ENCODE measurements at regions not wholly inside any gene's neighbourhood (a gene's known extent, or its start where the extent isn't known, plus 50 kb on each side); places are given as distances from the start of the nearest gene placed in this dataset.

DNA sequence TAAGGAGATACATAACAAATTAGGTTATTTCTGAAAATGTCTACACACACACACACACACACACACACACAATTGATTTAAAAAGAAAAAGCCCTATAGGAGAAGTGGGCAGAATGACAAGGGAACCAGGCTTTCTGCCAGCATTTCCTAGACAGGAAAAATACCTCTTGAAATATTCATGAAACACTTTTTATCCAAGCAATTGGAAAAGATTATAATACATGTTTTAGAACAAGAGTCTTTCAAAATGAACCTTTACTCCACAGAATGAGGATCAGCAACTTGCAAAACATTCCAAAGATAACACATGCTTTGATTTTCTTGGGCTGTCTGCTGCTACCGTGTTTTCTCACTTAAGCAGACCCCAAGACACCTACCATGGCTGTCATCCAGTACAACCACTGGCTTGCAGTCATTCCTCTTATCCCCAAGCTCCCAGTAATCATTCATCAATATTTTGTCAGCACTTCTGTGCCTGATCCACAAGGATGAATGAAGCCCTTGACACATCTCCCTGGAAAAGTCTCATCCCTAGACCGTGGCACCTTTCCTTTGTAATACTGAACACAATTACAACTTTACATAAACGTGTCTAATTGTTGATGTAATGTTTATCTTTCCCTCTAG lies 717.1 kb upstream of the ZNF608 start:
- TF ChIP-seq, protein P1, sequence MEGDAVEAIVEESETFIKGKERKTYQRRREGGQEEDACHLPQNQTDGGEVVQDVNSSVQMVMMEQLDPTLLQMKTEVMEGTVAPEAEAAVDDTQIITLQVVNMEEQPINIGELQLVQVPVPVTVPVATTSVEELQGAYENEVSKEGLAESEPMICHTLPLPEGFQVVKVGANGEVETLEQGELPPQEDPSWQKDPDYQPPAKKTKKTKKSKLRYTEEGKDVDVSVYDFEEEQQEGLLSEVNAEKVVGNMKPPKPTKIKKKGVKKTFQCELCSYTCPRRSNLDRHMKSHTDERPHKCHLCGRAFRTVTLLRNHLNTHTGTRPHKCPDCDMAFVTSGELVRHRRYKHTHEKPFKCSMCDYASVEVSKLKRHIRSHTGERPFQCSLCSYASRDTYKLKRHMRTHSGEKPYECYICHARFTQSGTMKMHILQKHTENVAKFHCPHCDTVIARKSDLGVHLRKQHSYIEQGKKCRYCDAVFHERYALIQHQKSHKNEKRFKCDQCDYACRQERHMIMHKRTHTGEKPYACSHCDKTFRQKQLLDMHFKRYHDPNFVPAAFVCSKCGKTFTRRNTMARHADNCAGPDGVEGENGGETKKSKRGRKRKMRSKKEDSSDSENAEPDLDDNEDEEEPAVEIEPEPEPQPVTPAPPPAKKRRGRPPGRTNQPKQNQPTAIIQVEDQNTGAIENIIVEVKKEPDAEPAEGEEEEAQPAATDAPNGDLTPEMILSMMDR (IDR thresholded peaks at IDR 0.05; ENCODE audit: control insufficient read depth, extremely low read depth, insufficient read depth), result no peak
- H3K4me3 ChIP-seq (ENCODE audit: low read depth, low read length), result no peak overlapping the region
- no peak for DNase-seq (ENCODE audit: low read depth)

DNA sequence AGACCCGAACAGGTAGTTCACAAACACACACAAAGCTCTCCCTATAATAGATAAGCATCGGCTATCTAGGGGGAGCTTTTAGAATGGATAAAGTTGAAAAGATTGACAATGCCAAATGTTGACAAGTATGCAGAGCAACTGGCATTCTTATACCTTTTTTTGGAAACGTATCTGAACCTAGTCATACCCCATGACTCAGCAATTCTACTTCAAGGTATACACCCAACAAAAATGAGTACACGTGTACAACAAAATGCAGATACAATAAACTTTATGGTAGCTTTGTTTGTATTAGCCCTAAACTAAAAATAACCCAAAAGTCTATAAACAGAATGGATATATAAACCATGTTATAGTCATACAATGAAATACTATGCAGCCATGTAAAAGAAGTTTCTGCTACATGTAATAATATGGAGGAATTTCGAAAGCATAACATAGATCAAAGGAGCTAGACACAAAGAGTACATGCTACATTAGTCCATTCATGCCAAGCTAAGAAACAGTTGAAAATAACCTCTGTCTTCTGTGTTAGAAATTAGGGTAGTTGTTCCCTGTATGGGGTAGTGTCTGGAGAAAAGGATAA lies 718.5 kb upstream of the ZNF608 start:
- no peak for DNase-seq (ENCODE audit: low read depth)
- no peak overlapping the region for H3K4me3 ChIP-seq (ENCODE audit: low read depth, low read length)
- TF ChIP-seq, protein P1 (IDR thresholded peaks at IDR 0.05; ENCODE audit: control insufficient read depth, extremely low read depth, insufficient read depth), result no peak

DNA sequence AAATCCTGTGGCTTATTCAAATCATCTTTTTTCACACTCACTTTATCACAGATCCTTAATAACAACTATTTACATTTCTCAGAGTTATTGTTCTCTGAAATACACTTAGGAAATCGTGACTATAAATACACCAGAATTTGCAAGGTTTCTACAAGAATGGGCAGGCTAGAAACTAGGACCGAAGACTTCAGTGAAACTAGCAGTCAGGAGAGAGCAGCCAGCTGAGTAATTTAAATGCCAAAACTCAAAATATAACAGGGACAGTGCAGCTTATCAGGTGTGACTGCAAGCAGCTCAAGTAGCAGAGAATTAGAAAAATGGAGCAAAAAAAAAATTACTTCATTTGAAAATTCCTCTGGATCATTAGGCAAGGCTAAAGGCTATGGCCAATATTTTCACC lies 719.3 kb upstream of the ZNF608 start:
- TF ChIP-seq, protein P1 (IDR thresholded peaks at IDR 0.05; ENCODE audit: control insufficient read depth, extremely low read depth, insufficient read depth), result no peak
- no peak for DNase-seq (ENCODE audit: low read depth)

DNA sequence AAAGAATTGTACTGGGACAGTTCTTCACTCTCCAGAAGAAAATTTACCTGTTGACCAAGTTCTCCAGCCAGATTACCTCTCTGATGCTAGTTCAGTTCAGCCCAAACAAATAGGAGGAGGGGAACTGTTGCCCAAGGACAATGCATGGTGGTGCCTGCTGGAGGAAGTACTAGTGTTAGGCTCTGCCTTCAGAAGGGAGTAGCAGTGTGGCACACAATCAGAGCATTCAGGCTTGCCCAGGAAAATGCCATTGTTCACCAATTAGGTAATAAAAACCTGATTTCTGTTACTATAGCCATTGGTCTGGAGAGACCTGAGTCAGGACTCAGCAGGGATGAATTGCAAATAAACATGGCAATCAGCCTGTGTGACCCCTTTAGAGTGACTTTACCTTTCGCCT lies 720.8 kb upstream of the ZNF608 start:
- no peak overlapping the region for H3K4me3 ChIP-seq (ENCODE audit: low read depth, low read length)
- TF ChIP-seq, protein P1 (IDR thresholded peaks at IDR 0.05; ENCODE audit: control insufficient read depth, extremely low read depth, insufficient read depth), result no peak
- DNase-seq (ENCODE audit: low read depth), result no peak

More for the DNA sequence above, 719.3 kb upstream of the ZNF608 start:
- H3K4me3 ChIP-seq (ENCODE audit: low read depth, low read length), result no peak overlapping the region

DNA sequence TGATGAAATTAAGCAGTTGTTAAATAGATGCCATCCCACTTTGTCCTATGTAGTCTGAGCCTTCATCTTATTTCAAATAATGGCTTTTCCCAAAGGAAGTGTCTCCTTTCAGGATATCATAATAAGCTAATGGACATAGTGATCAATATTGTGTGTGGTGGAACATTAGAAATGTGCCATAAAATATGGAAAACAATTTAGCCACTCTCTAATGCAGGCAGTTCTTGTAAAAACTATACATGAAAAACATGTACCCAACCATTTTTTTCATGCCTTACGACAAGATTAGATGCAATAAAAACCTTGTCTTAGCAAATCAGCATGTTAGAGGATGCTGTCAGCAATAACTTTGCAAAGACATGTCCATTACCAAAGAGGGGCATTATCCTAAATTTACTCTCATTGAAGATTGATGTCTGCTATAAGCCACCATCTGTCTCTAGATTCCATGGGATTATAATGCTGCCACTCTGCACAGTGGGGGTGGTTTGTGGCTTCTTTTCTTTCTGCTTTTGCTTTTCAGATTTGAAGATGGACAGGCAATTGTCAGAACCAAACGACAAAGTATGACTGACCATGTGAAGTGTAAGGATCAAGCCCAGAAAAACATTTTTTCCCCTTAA lies 724.0 kb upstream of the ZNF608 start:
- H3K4me3 ChIP-seq (ENCODE audit: low read depth, low read length), result no peak overlapping the region
- TF ChIP-seq, protein P1 (IDR thresholded peaks at IDR 0.05; ENCODE audit: control insufficient read depth, extremely low read depth, insufficient read depth), result no peak
- DNase-seq (ENCODE audit: low read depth), result no peak

DNA sequence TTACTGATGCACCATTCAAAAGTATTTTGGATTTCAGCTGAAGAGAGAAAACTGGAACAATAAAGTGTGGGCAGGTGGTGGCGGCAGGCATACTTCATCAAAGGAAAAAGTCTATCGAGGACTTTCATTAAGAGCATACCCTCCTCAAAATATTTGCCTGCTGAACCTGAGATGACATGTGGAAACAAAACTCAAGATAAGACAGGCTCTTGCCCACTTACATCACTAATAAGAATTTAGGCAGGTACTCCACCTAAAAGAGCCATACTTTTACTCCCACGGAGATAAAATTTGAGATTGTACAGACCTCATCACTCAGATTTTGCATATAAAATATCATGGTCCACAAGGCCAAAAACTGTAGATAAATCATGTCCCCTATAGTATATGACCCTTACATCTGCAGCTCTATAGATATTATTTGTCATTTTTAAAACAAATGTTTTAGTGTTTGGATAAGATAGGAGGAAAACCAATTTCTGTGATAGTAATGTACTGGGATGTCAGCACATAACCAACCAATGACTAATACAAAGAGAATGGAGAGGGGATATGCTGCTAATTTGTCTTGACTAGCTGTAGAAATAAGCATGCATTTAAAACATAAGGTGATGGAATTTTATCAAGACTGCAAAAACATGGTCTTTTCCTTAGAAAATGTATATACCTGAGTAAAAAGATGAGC lies 730.6 kb upstream of the ZNF608 start:
- TF ChIP-seq, protein P1 (IDR thresholded peaks at IDR 0.05; ENCODE audit: control insufficient read depth, extremely low read depth, insufficient read depth), result no peak
- no peak overlapping the region for H3K4me3 ChIP-seq (ENCODE audit: low read depth, low read length)
- no peak for DNase-seq (ENCODE audit: low read depth)

All from LNCaP clone FGC (cell line).